ENCODE measurements at regions not wholly inside any gene's neighbourhood (a gene's known extent, or its start where the extent isn't known, plus 50 kb on each side); places are given as distances from the start of the nearest gene placed in this dataset.

DNA sequence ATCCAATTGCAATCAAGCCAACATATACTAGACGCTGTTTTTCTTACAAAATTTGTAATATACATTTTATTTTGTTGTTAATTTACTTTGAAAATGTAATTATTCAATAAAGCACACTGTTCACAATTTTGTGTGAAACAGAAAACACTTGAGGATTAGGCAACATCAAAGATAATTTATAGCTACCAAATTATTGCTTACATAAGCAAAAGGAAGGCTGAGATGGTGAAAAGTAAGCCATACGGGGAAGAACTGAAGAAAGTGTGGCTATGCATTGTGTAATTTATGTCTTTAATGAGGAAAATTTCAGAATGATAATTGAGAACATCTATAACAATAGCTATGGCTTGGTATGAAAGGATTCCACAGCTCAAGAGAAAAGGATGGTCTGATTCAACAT lies 192.0 kb downstream of the RNF144B start:
- Histone ChIP-seq H3K27me3 (ENCODE audit: control insufficient read depth in 2 of 2, insufficient read depth in 1 of 2, low read length in 1 of 2) (no peaks in the 10 kb centered on the region), H3K9me3 (ENCODE audit: control insufficient read depth in 2 of 2, insufficient read depth in 1 of 2, low read length in 1 of 2) (no peaks in the 10 kb centered on the region), H3K36me3 (ENCODE audit: control insufficient read depth in 2 of 2, insufficient read depth in 2 of 2, low read length in 1 of 2) (no peaks in the 10 kb centered on the region), H3K4me1 (ENCODE audit: control insufficient read depth in 2 of 2, insufficient read depth in 2 of 2, low read length in 2 of 2) (no peaks in the 10 kb centered on the region), H3K4me3 (ENCODE audit: low read length in 2 of 2) (no peak overlapping the region), H3K27ac (ENCODE audit: low read depth in 1 of 2, low read length in 1 of 2) (no peak overlapping the region)
- no peak for DNase-seq (ENCODE audit: low read depth in 6 of 9, low spot score in 9 of 9)
- WGBS: 93% methylated on average over 2 of the region's 2 CpGs

DNA sequence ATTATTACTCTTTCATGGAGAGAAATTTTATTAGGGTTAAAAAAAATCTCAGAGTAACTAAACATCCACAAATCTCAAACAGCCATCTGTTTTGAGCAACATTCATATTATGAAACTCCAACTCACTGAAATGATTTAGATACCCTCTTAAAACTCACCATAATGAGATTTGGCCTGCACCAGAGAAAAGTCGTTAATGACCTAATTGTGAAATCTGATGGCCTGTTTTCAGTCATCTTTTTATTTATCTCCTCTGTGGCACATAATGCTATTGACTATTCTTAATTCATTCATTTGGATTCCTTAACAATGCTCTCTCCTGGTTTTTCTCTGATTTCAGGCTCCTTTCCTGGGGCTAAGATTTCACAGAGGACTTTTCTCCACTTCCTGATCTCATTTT lies 192.7 kb downstream of the RNF144B start:
- Histone ChIP-seq H3K27me3 (ENCODE audit: control insufficient read depth in 2 of 2, insufficient read depth in 1 of 2, low read length in 1 of 2) (no peaks in the 10 kb centered on the region), H3K4me1 (ENCODE audit: control insufficient read depth in 2 of 2, insufficient read depth in 2 of 2, low read length in 2 of 2) (no peaks in the 10 kb centered on the region), H3K9me3 (ENCODE audit: control insufficient read depth in 2 of 2, insufficient read depth in 1 of 2, low read length in 1 of 2) (no peaks in the 10 kb centered on the region), H3K27ac (ENCODE audit: low read depth in 1 of 2, low read length in 1 of 2) (no peak overlapping the region), H3K4me3 (ENCODE audit: low read length in 2 of 2) (no peak overlapping the region), H3K36me3 (ENCODE audit: control insufficient read depth in 2 of 2, insufficient read depth in 2 of 2, low read length in 1 of 2) (no peaks in the 10 kb centered on the region)
- WGBS: 84% methylated on average over 1 of the region's 1 CpG
- no peak for DNase-seq (ENCODE audit: low read depth in 6 of 9, low spot score in 9 of 9)

DNA sequence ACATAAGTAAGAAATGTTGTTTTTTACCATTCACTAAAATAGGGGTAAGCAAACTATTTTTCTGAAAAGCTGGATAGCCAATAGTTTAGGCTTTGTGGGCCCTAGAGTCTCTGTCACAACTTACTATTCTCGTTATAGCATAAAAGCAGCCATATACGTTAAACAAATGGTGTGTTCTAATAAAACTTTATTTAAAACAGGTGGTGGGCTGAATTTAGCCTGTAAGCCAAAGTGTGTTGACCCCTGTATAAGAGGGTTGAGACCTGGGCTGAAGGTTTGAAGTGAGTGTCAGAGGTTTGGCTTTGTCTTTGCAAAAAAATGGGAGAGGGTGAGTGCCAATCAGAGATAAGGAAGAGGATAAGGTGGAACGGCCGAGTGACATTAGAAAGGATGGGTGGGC lies 197.2 kb downstream of the RNF144B start:
- no peak overlapping the region for H3K4me3 ChIP-seq (ENCODE audit: low read length in 2 of 2)
- no peaks in the 10 kb centered on the region for H3K27me3 ChIP-seq (ENCODE audit: control insufficient read depth in 2 of 2, insufficient read depth in 1 of 2, low read length in 1 of 2)
- DNase-seq (ENCODE audit: low read depth in 6 of 9, low spot score in 9 of 9): no peak
- H3K4me1 ChIP-seq (ENCODE audit: control insufficient read depth in 2 of 2, insufficient read depth in 2 of 2, low read length in 2 of 2): no peaks in the 10 kb centered on the region
- H3K9me3 ChIP-seq (ENCODE audit: control insufficient read depth in 2 of 2, insufficient read depth in 1 of 2, low read length in 1 of 2): no peaks in the 10 kb centered on the region
- WGBS: 95% methylated on average over 4 of the region's 4 CpGs
- H3K36me3 ChIP-seq (ENCODE audit: control insufficient read depth in 2 of 2, insufficient read depth in 2 of 2, low read length in 1 of 2): no peaks in the 10 kb centered on the region
- H3K27ac ChIP-seq (ENCODE audit: low read depth in 1 of 2, low read length in 1 of 2): no peak overlapping the region

DNA sequence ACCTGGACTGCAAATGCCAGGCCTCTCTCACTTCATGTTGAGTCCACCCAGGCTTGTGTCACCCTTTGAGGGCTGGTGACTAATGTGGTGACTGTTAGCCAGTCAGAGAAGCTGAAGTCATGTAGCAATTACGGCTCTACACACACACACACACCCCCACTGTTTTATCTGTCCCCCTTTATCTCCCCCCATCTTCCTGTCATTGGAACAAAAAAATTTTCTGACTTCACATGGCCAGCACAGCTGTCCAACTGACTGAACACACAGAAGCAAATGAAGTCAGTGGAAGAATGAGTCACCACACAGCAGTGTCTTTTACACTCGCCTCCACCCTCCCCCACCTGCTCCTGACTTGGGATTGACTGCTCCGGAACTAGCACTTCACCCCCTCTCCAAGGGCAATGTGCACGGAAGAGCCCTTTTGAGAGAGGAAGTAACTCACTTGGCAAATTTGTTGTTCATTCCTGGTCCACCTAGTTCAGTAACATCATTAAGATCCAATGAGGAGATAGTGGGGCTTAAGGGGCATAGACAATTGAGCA lies 198.0 kb downstream of the RNF144B start:
- DNase-seq (ENCODE audit: low read depth in 6 of 9, low spot score in 9 of 9): no peak
- WGBS: 89% methylated on average over 4 of the region's 4 CpGs
- no peaks in the 10 kb centered on the region for H3K4me1 ChIP-seq (ENCODE audit: control insufficient read depth in 2 of 2, insufficient read depth in 2 of 2, low read length in 2 of 2)
- no peak overlapping the region for H3K4me3 ChIP-seq (ENCODE audit: low read length in 2 of 2)
- H3K27ac ChIP-seq (ENCODE audit: low read depth in 1 of 2, low read length in 1 of 2): no peak overlapping the region
- no peaks in the 10 kb centered on the region for H3K27me3 ChIP-seq (ENCODE audit: control insufficient read depth in 2 of 2, insufficient read depth in 1 of 2, low read length in 1 of 2)
- no peaks in the 10 kb centered on the region for H3K9me3 ChIP-seq (ENCODE audit: control insufficient read depth in 2 of 2, insufficient read depth in 1 of 2, low read length in 1 of 2)
- no peaks in the 10 kb centered on the region for H3K36me3 ChIP-seq (ENCODE audit: control insufficient read depth in 2 of 2, insufficient read depth in 2 of 2, low read length in 1 of 2)

DNA sequence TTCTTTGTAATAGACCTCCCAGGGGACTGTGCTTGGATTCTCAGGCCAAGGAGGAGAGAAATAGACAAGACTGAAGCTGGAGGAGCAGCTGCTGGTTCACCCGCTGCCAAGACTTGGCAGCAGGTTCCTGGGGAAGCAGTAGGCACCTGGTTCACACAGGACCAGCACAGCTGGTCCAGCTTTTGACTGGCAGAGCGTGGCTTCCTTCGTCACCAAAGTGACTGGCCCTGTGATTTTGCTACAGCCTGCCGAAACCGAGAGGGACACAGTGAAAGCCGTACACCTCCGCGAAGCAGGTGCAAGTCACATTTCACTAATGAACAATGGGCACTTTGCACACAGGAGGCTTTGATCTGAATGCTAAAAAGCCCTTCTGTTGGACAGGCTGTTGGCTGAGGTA lies 199.0 kb downstream of the RNF144B start:
- Histone ChIP-seq H3K27me3 (ENCODE audit: control insufficient read depth in 2 of 2, insufficient read depth in 1 of 2, low read length in 1 of 2) (no peaks in the 10 kb centered on the region), H3K36me3 (ENCODE audit: control insufficient read depth in 2 of 2, insufficient read depth in 2 of 2, low read length in 1 of 2) (no peaks in the 10 kb centered on the region), H3K27ac (ENCODE audit: low read depth in 1 of 2, low read length in 1 of 2) (no peak overlapping the region), H3K4me1 (ENCODE audit: control insufficient read depth in 2 of 2, insufficient read depth in 2 of 2, low read length in 2 of 2) (no peaks in the 10 kb centered on the region), H3K9me3 (ENCODE audit: control insufficient read depth in 2 of 2, insufficient read depth in 1 of 2, low read length in 1 of 2) (no peaks in the 10 kb centered on the region), H3K4me3 (ENCODE audit: low read length in 2 of 2) (no peak overlapping the region)
- no peak for DNase-seq (ENCODE audit: low read depth in 6 of 9, low spot score in 9 of 9)
- WGBS: 95% methylated on average over 8 of the region's 8 CpGs

DNA sequence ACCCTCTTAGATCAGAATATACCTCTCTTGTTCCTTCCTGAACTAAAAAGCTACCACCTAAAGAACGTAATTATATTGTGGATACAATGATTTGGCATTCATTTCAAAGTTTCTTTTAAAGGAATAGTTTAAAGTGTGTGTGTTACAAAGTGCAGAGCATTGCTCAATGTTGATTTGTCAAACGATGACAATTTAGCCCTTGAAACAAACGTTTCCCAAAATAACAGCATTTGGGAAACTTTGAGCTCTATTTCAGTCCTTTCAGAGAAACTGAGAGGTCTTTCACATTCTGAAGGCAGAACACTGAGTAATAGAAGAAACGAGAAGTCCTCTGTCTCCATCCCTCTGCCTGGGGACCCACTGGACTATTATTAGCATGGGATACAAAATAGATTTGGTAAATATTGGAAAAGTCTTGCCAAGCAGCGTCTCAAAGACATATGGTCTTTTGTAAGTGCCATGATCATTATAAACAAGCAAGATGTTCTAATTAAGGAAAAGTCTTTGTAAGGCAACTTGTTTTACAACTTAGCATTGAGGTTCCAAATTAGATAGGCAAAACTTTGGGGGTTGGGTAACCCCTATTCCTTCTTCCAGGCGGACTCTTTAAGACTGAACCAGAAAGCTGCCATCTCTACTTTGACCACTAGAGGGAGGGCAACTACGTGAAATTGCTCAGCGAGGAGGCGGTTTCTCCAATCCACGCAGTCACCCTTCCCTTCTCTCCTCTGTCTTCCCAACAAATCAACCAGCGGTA lies 208.8 kb downstream of the RNF144B start:
- WGBS: 44% methylated on average over 11 of the region's 11 CpGs
- peak in 8 of 9 donors; percentile 8 to 49 (median 24) for DNase-seq (ENCODE audit: low read depth in 6 of 9, low spot score in 9 of 9)
- no peak overlapping the region for H3K27ac ChIP-seq (ENCODE audit: low read depth in 1 of 2, low read length in 1 of 2)

DNA sequence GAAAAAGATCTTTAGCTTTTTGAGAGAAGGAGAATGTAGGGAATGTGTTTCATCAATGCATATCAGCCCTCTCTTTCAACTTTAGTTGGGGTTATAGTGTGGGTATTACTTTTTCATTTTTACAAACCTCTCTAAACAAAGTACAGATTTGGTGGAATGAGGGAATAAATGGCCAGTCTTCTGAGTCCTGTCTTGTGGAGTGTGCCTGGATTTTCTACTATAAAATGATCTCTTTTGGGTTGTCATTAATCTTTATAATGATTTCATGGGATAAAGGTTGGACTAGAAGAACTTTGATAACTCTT lies 209.3 kb downstream of the RNF144B start:
- Histone ChIP-seq H3K36me3 (ENCODE audit: control insufficient read depth in 2 of 2, insufficient read depth in 2 of 2, low read length in 1 of 2) (no peaks in the 10 kb centered on the region), H3K27ac (ENCODE audit: low read depth in 1 of 2, low read length in 1 of 2) (no peak overlapping the region), H3K9me3 (ENCODE audit: control insufficient read depth in 2 of 2, insufficient read depth in 1 of 2, low read length in 1 of 2) (no peaks in the 10 kb centered on the region), H3K27me3 (ENCODE audit: control insufficient read depth in 2 of 2, insufficient read depth in 1 of 2, low read length in 1 of 2) (no peaks in the 10 kb centered on the region), H3K4me1 (ENCODE audit: control insufficient read depth in 2 of 2, insufficient read depth in 2 of 2, low read length in 2 of 2) (no peaks in the 10 kb centered on the region), H3K4me3 (ENCODE audit: low read length in 2 of 2) (no peak overlapping the region)
- DNase-seq (ENCODE audit: low read depth in 6 of 9, low spot score in 9 of 9): no peak

More for the DNA sequence above, 208.8 kb downstream of the RNF144B start:
- Histone ChIP-seq H3K9me3 (ENCODE audit: control insufficient read depth in 2 of 2, insufficient read depth in 1 of 2, low read length in 1 of 2) (no peaks in the 10 kb centered on the region), H3K4me1 (ENCODE audit: control insufficient read depth in 2 of 2, insufficient read depth in 2 of 2, low read length in 2 of 2) (no peaks in the 10 kb centered on the region), H3K36me3 (ENCODE audit: control insufficient read depth in 2 of 2, insufficient read depth in 2 of 2, low read length in 1 of 2) (no peaks in the 10 kb centered on the region), H3K4me3 (ENCODE audit: low read length in 2 of 2) (no peak overlapping the region), H3K27me3 (ENCODE audit: control insufficient read depth in 2 of 2, insufficient read depth in 1 of 2, low read length in 1 of 2) (no peaks in the 10 kb centered on the region)

DNA sequence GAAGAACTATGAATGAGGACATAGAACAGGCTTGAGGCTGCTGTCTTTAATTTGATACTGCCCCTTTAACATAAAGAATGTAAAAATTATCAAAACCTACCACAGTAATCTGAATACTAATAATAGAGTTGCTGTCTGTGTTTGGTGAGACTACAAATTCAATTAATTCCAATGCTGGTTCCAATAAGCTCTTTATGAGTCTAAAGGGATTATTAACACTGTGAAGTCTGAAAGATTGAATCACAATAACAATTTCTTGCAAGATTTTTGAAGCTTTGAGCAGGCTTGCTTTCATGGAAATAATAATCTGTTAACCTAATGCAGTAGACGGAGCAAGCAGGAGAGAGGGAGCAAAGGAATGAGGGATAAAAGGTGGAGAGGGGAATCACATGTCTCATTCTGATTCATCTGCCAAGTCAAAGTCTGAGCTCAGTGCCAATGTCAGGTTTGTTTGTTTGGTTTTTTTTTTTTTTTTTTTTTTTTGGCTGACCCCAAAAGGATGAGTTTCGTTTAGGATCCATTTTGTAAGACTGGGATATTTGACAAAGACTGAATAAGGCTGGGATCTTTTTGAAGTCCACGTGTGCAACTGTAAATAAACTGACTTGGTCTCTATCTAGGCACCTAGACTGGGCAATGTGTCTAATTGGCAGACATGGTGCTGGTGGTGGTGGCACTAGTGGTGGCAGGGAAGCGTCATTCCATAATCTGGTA lies 211.6 kb downstream of the RNF144B start:
- no peaks in the 10 kb centered on the region for H3K27me3 ChIP-seq (ENCODE audit: control insufficient read depth in 2 of 2, insufficient read depth in 1 of 2, low read length in 1 of 2)
- H3K4me3 ChIP-seq (ENCODE audit: low read length in 2 of 2): no peak overlapping the region
- no peak overlapping the region for H3K27ac ChIP-seq (ENCODE audit: low read depth in 1 of 2, low read length in 1 of 2)
- H3K36me3 ChIP-seq (ENCODE audit: control insufficient read depth in 2 of 2, insufficient read depth in 2 of 2, low read length in 1 of 2): no peaks in the 10 kb centered on the region
- WGBS: 89% methylated on average over 4 of the region's 4 CpGs
- DNase-seq (ENCODE audit: low read depth in 6 of 9, low spot score in 9 of 9): no peak
- H3K4me1 ChIP-seq (ENCODE audit: control insufficient read depth in 2 of 2, insufficient read depth in 2 of 2, low read length in 2 of 2): no peaks in the 10 kb centered on the region
- no peaks in the 10 kb centered on the region for H3K9me3 ChIP-seq (ENCODE audit: control insufficient read depth in 2 of 2, insufficient read depth in 1 of 2, low read length in 1 of 2)

DNA sequence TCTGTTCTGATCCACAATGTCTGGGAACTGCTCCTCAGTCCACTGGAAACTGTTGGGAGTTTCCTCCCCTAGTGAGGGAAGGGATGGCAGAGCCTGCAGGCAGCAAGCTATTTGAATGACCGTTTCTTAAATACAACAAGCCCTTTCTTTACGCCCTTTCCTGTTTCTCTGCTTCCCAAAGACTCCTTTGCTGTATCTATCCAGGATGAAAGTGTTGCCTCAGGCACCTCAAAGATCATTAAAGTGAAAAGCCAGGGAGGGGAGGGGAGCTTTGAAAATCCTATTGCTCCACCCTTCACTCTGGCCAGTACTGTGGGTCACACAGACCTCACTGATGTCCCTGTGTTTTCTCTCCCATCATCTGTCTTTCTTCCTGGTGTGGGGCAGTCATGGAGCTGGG lies 213.1 kb downstream of the RNF144B start:
- H3K27me3 ChIP-seq (ENCODE audit: control insufficient read depth in 2 of 2, insufficient read depth in 1 of 2, low read length in 1 of 2): no peaks in the 10 kb centered on the region
- H3K27ac ChIP-seq (ENCODE audit: low read depth in 1 of 2, low read length in 1 of 2): no peak overlapping the region
- H3K4me1 ChIP-seq (ENCODE audit: control insufficient read depth in 2 of 2, insufficient read depth in 2 of 2, low read length in 2 of 2): no peaks in the 10 kb centered on the region
- WGBS: 78% methylated on average over 2 of the region's 2 CpGs
- H3K9me3 ChIP-seq (ENCODE audit: control insufficient read depth in 2 of 2, insufficient read depth in 1 of 2, low read length in 1 of 2): no peaks in the 10 kb centered on the region
- DNase-seq (ENCODE audit: low read depth in 6 of 9, low spot score in 9 of 9): no peak
- H3K4me3 ChIP-seq (ENCODE audit: low read length in 2 of 2): no peak overlapping the region
- no peaks in the 10 kb centered on the region for H3K36me3 ChIP-seq (ENCODE audit: control insufficient read depth in 2 of 2, insufficient read depth in 2 of 2, low read length in 1 of 2)

Measured in thymus (tissue), 11 donors.